H1 (cell line): ENCODE measurements at regions not wholly inside any gene's neighbourhood (a gene's known extent, or its start where the extent isn't known, plus 50 kb on each side); places are given as distances from the start of the nearest gene placed in this dataset.

Experiments used
- CBX5 ChIP-seq: fragments of 300-800, 300-1000 bp; sonication (generic); IDR thresholded peaks from 2 replicates; pipeline ENCODE4 v1.7.1; 2016; ENCODE audit warnings: antibody characterized with exemption, low read length, low read depth
- RNF2 ChIP-seq: fragments of 200-900, 300-1000 bp; sonication (generic); IDR thresholded peaks from 2 replicates; pipeline ENCODE4 v1.7.1; 2016; ENCODE audit warnings: borderline replicate concordance, low read depth, mild to moderate bottlenecking, antibody characterized with exemption, low read length; ENCODE audit not compliant: poor library complexity, severe bottlenecking; ENCODE audit errors: missing control alignments
- TCF12 ChIP-seq: IDR thresholded peaks from 2 replicates; pipeline ENCODE4 v1.6.1; 2011; ENCODE audit warnings: low read depth, mild to moderate bottlenecking, low read length
- ZNF274 ChIP-seq: IDR thresholded peaks from 2 replicates; pipeline ENCODE4 v1.7.0; 2012; ENCODE audit warnings: low read length, borderline replicate concordance; ENCODE audit errors: extremely low read depth

GRCh38 chr4:89665662-89666061 lies 171.3 kb downstream of the SNCA start (continued):
- TF ChIP-seq ZNF274 (no peak), RNF2 (no peak), TCF12 (no peak), CBX5 (no peak)
